Endothelial cell (in vitro differentiated cells): ENCODE measurements at regions not wholly inside any gene's neighbourhood (a gene's known extent, or its start where the extent isn't known, plus 50 kb on each side); places are given as distances from the start of the nearest gene placed in this dataset.

Source experiments
- DNase-seq: peaks from one replicate; pipeline ENCODE4 v3.0.0; 2021; ENCODE audit warnings: low spot score
- H3K27ac Mint-ChIP-seq: one replicate; pipeline ENCODE4 v1.8.0; 2021; ENCODE audit warnings: mixed read lengths, inconsistent platforms; ENCODE audit not compliant: unreplicated experiment
- H3K27me3 Mint-ChIP-seq: one replicate; pipeline ENCODE4 v1.8.0; 2021; ENCODE audit warnings: mild to moderate bottlenecking, moderate library complexity, mixed read lengths, inconsistent platforms; ENCODE audit not compliant: unreplicated experiment
- H3K36me3 Mint-ChIP-seq: one replicate; pipeline ENCODE4 v1.8.0; 2021; ENCODE audit warnings: mild to moderate bottlenecking, low read depth, mixed read lengths, inconsistent platforms; ENCODE audit not compliant: unreplicated experiment
- H3K4me1 Mint-ChIP-seq: one replicate; pipeline ENCODE4 v1.8.0; 2021; ENCODE audit warnings: mild to moderate bottlenecking, mixed read lengths, inconsistent platforms; ENCODE audit not compliant: unreplicated experiment
- H3K4me3 Mint-ChIP-seq: one replicate; pipeline ENCODE4 v1.8.0; 2021; ENCODE audit warnings: mild to moderate bottlenecking, mixed read lengths, inconsistent platforms; ENCODE audit not compliant: unreplicated experiment
- H3K9me3 Mint-ChIP-seq: one replicate; pipeline ENCODE4 v1.8.0; 2021; ENCODE audit warnings: mixed read lengths, inconsistent platforms; ENCODE audit not compliant: unreplicated experiment
- TF ChIP-seq, protein P1 (sequence below): fragments of 200-600 bp; sonication (generic); IDR thresholded peaks from one replicate; pipeline ENCODE4 v1.5.0; 2021; ENCODE audit warnings: antibody characterized with exemption; ENCODE audit not compliant: unreplicated experiment

DNA sequence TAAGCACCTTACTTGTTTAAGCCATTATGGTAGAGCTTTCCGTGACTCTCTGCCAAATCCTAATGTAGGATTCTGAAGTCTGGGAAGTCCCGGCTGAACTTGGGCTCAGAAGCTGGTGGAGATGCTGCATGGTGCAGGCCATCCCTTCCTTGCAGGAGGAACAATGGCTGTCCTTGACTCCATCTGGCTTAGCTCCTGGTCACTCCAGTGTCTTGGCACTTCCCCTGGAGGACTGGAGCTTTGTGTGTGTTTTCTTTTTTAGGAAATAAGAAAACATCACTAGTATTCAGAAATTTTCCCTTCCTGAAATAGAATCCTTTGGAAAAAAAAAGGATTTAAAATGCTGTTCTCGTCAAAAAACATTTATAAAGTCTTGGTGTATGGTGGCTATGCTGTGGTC, 209.3 kb upstream of the ROPN1 start:
- Mint-ChIP-seq H3K27ac (no peak overlapping the region), H3K9me3 (no peaks in the 10 kb centered on the region), H3K27me3 (peaks cover 5% of the 10 kb centered on the region), H3K36me3 (no peaks in the 10 kb centered on the region), H3K4me1 (peaks cover 51% of the 10 kb centered on the region), H3K4me3 (no peak overlapping the region)
- DNase-seq, result no peak
- TF ChIP-seq, protein P1, sequence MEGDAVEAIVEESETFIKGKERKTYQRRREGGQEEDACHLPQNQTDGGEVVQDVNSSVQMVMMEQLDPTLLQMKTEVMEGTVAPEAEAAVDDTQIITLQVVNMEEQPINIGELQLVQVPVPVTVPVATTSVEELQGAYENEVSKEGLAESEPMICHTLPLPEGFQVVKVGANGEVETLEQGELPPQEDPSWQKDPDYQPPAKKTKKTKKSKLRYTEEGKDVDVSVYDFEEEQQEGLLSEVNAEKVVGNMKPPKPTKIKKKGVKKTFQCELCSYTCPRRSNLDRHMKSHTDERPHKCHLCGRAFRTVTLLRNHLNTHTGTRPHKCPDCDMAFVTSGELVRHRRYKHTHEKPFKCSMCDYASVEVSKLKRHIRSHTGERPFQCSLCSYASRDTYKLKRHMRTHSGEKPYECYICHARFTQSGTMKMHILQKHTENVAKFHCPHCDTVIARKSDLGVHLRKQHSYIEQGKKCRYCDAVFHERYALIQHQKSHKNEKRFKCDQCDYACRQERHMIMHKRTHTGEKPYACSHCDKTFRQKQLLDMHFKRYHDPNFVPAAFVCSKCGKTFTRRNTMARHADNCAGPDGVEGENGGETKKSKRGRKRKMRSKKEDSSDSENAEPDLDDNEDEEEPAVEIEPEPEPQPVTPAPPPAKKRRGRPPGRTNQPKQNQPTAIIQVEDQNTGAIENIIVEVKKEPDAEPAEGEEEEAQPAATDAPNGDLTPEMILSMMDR, result no peak

- TF ChIP-seq, protein P1, result no peak
- Mint-ChIP-seq H3K4me1 (peaks cover 50% of the 10 kb centered on the region), H3K4me3 (no peak overlapping the region), H3K9me3 (no peaks in the 10 kb centered on the region), H3K36me3 (no peaks in the 10 kb centered on the region), H3K27ac (no peak overlapping the region), H3K27me3 (peaks cover 5% of the 10 kb centered on the region)
- no peak for DNase-seq
Observed at GRCh38 chr3:124201786-124202185, 209.9 kb upstream of the ROPN1 start.

GRCh38 chr3:124202754-124203153, 210.8 kb upstream of the ROPN1 start:
- TF ChIP-seq, protein P1, result no peak
- H3K4me3 Mint-ChIP-seq, result no peak overlapping the region
- H3K27me3 Mint-ChIP-seq, result peaks cover 2% of the 10 kb centered on the region
- no peaks in the 10 kb centered on the region for H3K9me3 Mint-ChIP-seq
- H3K27ac Mint-ChIP-seq, result no peak overlapping the region
- DNase-seq, result no peak
- no peaks in the 10 kb centered on the region for H3K36me3 Mint-ChIP-seq
- H3K4me1 Mint-ChIP-seq, result peaks cover 47% of the 10 kb centered on the region

GRCh38 chr3:124203292-124203691, 211.4 kb upstream of the ROPN1 start:
- DNase-seq, result no peak
- Mint-ChIP-seq H3K36me3 (no peaks in the 10 kb centered on the region), H3K4me3 (no peak overlapping the region), H3K27me3 (peaks cover 2% of the 10 kb centered on the region), H3K27ac (no peak overlapping the region), H3K4me1 (peaks cover 44% of the 10 kb centered on the region), H3K9me3 (no peaks in the 10 kb centered on the region)
- TF ChIP-seq, protein P1, result no peak

DNA sequence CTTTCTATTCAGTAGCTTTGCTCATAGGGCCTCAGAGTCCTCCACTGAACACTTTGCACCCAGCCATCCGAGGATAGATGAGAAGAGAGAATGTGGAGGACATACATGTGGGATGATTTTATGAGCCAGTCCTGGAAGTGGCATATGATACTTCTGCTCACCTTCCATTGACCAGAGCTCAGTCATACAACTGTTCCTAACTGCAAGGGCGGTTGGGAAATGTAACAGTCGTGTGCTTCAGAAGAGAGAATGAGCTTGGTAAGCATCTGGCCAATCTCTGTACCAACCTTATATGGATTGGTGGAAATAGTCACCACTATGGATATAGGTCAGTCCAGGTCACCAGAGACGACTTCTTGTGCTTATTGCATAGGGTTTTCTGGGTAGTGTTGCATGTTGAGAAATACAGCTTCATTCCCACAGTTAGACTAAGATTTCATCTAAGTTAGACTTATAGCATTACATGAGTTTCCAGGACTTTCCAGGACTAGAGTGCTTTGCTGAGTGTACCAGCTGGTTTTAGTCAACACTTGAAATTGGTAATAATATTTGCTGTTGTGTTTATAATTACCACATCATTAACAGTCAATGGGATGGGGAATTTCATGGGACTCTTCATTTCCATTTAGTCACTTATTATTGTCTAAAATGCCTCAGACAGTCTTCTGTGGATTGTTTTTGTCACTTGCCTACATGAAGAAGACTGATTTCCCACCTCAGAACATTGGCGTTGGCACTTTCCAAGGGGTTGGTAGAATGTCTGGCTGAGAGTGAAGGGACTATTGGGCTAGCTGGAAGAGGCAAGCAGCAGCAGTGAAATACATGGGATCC, 214.5 kb upstream of the ROPN1 start:
- Mint-ChIP-seq H3K27ac (no peak overlapping the region), H3K36me3 (no peaks in the 10 kb centered on the region)

More for the DNA sequence above, 214.5 kb upstream of the ROPN1 start:
- no peaks in the 10 kb centered on the region for H3K27me3 Mint-ChIP-seq
- TF ChIP-seq, protein P1, result no peak
- H3K4me3 Mint-ChIP-seq, result no peak overlapping the region
- H3K9me3 Mint-ChIP-seq, result no peaks in the 10 kb centered on the region
- H3K4me1 Mint-ChIP-seq, result peaks cover 25% of the 10 kb centered on the region
- no peak for DNase-seq
